ENCODE measurements at regions not wholly inside any gene's neighbourhood (a gene's known extent, or its start where the extent isn't known, plus 50 kb on each side); places are given as distances from the start of the nearest gene placed in this dataset.

DNA sequence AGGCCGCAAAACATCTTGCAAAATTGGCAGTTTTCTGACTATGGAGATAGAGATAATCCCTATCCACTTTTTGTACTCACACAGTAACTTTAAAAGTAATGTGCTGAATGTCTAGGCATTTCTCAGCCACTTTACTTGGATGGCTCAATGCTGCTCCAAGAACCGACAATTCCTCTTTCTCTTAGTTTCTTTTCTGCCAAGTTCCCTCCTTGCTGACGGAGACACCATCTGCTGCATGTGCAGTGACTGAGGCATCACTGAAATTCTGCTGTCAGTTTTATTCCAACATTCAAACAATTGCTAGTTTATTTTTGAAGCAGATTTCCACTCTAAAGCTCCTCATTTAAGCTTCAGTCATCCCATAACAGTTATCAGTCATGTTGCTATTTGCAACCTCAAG, 116.0 kb upstream of the RBMS3 start:
- TF ChIP-seq, protein P1, sequence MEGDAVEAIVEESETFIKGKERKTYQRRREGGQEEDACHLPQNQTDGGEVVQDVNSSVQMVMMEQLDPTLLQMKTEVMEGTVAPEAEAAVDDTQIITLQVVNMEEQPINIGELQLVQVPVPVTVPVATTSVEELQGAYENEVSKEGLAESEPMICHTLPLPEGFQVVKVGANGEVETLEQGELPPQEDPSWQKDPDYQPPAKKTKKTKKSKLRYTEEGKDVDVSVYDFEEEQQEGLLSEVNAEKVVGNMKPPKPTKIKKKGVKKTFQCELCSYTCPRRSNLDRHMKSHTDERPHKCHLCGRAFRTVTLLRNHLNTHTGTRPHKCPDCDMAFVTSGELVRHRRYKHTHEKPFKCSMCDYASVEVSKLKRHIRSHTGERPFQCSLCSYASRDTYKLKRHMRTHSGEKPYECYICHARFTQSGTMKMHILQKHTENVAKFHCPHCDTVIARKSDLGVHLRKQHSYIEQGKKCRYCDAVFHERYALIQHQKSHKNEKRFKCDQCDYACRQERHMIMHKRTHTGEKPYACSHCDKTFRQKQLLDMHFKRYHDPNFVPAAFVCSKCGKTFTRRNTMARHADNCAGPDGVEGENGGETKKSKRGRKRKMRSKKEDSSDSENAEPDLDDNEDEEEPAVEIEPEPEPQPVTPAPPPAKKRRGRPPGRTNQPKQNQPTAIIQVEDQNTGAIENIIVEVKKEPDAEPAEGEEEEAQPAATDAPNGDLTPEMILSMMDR (IDR thresholded peaks at IDR 0.05) = no peak
- no peak for TF ChIP-seq POLR2A (IDR thresholded peaks at IDR 0.05)

Data from heart left ventricle (tissue), 13 donors.